Central memory CD8-positive, alpha-beta T cell (primary cell): ENCODE measurements at regions not wholly inside any gene's neighbourhood (a gene's known extent, or its start where the extent isn't known, plus 50 kb on each side); places are given as distances from the start of the nearest gene placed in this dataset.
A peak's percentile ranks its signal among the peaks of the same experiment; 100 is the strongest.
"Not testable (repeated sequence)": the region's sequence is repeated elsewhere in the genome, so short reads cannot be mapped to it uniquely, and the experiment has no call there.

Experiments
- ATAC-seq: fragments of 150-1000 bp; cut with Tn5 transposase; replicated peaks from 2 replicates; pipeline ENCODE4 v1.10.0; 2022; ENCODE audit warnings: mild to moderate bottlenecking, moderate FRiP score, moderate number of reproducible peaks; ENCODE audit not compliant: poor library complexity, severe bottlenecking; ENCODE audit errors: extremely low read depth
- DNase-seq, 2 donors: peaks; one replicate each; pipeline ENCODE4 v3.0.0; 2021; ENCODE audit warnings: low spot score in 2 of 2
- H3K27ac Mint-ChIP-seq: one replicate; pipeline ENCODE4 v1.8.0; 2022; ENCODE audit warnings: low read depth, mild to moderate bottlenecking, moderate library complexity, mixed read lengths
- H3K27me3 Mint-ChIP-seq: one replicate; pipeline ENCODE4 v1.8.0; 2022; ENCODE audit warnings: mixed read lengths
- H3K36me3 Mint-ChIP-seq: one replicate; pipeline ENCODE4 v1.8.0; 2022; ENCODE audit warnings: mild to moderate bottlenecking, moderate library complexity, mixed read lengths; ENCODE audit not compliant: insufficient read depth
- H3K4me1 Mint-ChIP-seq: one replicate; pipeline ENCODE4 v1.8.0; 2022; ENCODE audit warnings: mixed read lengths
- H3K4me3 Mint-ChIP-seq: one replicate; pipeline ENCODE4 v1.8.0; 2022; ENCODE audit warnings: mild to moderate bottlenecking, moderate library complexity, mixed read lengths
- H3K9me3 Mint-ChIP-seq: one replicate; pipeline ENCODE4 v1.8.0; 2022; ENCODE audit warnings: mixed read lengths

DNA sequence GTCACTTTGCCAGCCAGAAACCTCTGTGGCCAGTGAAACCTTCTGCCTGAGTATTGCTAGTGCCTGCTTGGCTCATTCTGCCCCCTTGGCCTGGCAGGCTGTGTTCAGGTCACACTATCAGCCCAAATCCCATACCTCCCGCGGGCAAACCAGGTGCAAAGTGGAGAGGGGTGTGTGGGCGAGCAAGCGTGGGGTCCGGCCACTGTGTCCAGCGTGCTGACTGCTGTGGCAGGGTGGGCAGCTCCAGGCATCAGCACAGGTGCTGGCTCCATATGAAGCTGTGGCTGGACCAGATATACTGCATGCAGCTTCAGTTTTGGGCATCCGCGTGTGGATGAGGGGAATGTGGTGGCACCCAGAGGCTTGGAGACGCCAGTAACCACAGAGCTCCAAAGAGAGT, 576.5 kb upstream of the EDIL3 start:
- DNase-seq (no peak), ATAC-seq (no peak)
- H3K4me1 Mint-ChIP-seq, result no peaks in the 10 kb centered on the region
- no peak overlapping the region for H3K4me3 Mint-ChIP-seq
- H3K27ac Mint-ChIP-seq, result no peak overlapping the region
- peaks cover 8% of the 10 kb centered on the region for H3K9me3 Mint-ChIP-seq
- no peaks in the 10 kb centered on the region for H3K36me3 Mint-ChIP-seq
- no peaks in the 10 kb centered on the region for H3K27me3 Mint-ChIP-seq

DNA sequence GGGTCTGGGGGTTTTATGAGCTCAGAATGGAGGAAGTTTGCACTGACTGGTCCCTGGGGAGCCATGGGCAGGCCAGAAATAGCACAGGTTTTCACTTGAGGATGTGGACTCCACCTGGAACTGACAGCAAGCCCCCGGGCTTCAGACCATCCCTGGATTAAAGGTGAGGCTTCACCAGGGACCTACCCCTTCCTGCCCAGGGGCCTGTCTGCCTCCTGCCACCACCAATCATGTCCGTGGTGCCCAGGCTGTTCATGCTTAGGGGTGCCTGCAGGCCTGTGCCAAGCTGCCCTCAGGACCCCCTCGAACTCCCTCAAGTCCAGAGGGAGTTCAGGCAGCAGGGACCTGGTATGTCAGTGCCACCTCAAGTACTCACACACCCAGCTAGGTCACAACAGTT, 577.2 kb upstream of the EDIL3 start:
- no peaks in the 10 kb centered on the region for H3K36me3 Mint-ChIP-seq
- no peak overlapping the region for H3K4me3 Mint-ChIP-seq
- peaks cover 11% of the 10 kb centered on the region for H3K9me3 Mint-ChIP-seq
- no peaks in the 10 kb centered on the region for H3K4me1 Mint-ChIP-seq
- DNase-seq (no peak), ATAC-seq (peak; percentile 18)
- no peak overlapping the region for H3K27ac Mint-ChIP-seq
- no peaks in the 10 kb centered on the region for H3K27me3 Mint-ChIP-seq

GRCh38 chr5:84983093-84983492, 598.4 kb upstream of the EDIL3 start:
- Mint-ChIP-seq H3K27ac (no peak overlapping the region), H3K27me3 (no peaks in the 10 kb centered on the region), H3K9me3 (peaks cover 6% of the 10 kb centered on the region), H3K36me3 (no peaks in the 10 kb centered on the region), H3K4me3 (no peak overlapping the region), H3K4me1 (no peaks in the 10 kb centered on the region)
- DNase-seq (no peak), ATAC-seq (no peak)

DNA sequence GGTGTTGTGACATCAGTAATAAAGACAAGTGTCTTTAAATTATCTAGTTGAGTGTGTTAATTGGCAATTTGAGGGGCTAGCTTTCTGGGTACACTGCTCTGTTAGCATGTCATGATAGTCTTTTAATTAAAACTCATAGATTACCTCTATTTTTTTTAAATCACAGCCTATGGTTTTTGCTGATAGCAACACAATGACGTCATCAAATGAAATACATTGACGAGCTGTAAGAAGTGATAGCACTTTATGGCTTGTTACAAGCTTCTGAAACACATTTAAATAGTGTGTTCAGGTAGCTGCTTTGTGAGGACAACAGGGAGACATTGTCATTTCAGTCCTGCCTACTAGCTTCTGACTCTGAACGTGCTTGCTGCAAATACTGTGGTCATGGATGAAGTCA, 600.5 kb upstream of the EDIL3 start:
- DNase-seq, result no peak
- no peaks in the 10 kb centered on the region for H3K36me3 Mint-ChIP-seq
- no peak for ATAC-seq
- H3K27me3 Mint-ChIP-seq, result no peaks in the 10 kb centered on the region
- H3K27ac Mint-ChIP-seq, result no peak overlapping the region
- H3K4me1 Mint-ChIP-seq, result no peaks in the 10 kb centered on the region
- peaks cover 16% of the 10 kb centered on the region for H3K9me3 Mint-ChIP-seq
- H3K4me3 Mint-ChIP-seq, result no peak overlapping the region

- no peak overlapping the region for H3K4me3 Mint-ChIP-seq
- peaks cover 11% of the 10 kb centered on the region for H3K9me3 Mint-ChIP-seq
- no peaks in the 10 kb centered on the region for H3K4me1 Mint-ChIP-seq
- no peaks in the 10 kb centered on the region for H3K27me3 Mint-ChIP-seq
- DNase-seq (no peak), ATAC-seq (no peak)
- no peaks in the 10 kb centered on the region for H3K36me3 Mint-ChIP-seq
- H3K27ac Mint-ChIP-seq, result no peak overlapping the region
Measured at GRCh38 chr5:84986688-84987087, 602.0 kb upstream of the EDIL3 start.

DNA sequence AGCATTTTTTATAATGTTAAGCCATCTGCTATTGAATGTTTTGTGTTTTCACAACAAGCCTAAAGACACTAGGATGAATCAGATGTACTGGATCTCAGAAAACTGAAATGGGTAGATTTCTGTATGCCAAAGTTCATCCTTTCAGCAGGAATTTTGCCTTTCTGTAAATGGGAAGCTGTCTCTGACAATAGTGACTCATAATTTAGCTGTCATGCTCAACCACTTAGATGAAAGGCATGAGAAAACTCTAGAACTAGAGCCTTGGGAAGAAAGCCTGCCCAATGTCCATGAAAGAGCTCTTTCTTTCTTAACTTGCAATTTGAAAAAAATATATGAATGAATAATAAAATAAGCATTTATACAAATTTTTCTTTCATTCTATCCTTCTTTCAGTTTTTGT, 616.0 kb upstream of the EDIL3 start:
- H3K9me3 Mint-ChIP-seq, result peaks cover 22% of the 10 kb centered on the region
- no peak for DNase-seq
- no peaks in the 10 kb centered on the region for H3K4me1 Mint-ChIP-seq
- no peaks in the 10 kb centered on the region for H3K27me3 Mint-ChIP-seq
- ATAC-seq, result no peak
- H3K36me3 Mint-ChIP-seq, result no peaks in the 10 kb centered on the region
- H3K27ac Mint-ChIP-seq, result no peak overlapping the region
- no peak overlapping the region for H3K4me3 Mint-ChIP-seq

- not testable (repeated sequence) for H3K27me3 Mint-ChIP-seq, ATAC-seq, H3K4me3 Mint-ChIP-seq, H3K36me3 Mint-ChIP-seq, DNase-seq, H3K27ac Mint-ChIP-seq, H3K4me1 Mint-ChIP-seq
- peaks cover 18% of the 10 kb centered on the region for H3K9me3 Mint-ChIP-seq
Measured at GRCh38 chr5:85002026-85002425, 617.3 kb upstream of the EDIL3 start.

- no peak overlapping the region for H3K27ac Mint-ChIP-seq
- no peaks in the 10 kb centered on the region for H3K27me3 Mint-ChIP-seq
- no peak overlapping the region for H3K4me3 Mint-ChIP-seq
- DNase-seq, result no peak
- H3K9me3 Mint-ChIP-seq, result peaks cover 9% of the 10 kb centered on the region
- H3K4me1 Mint-ChIP-seq, result no peaks in the 10 kb centered on the region
- no peak for ATAC-seq
- no peaks in the 10 kb centered on the region for H3K36me3 Mint-ChIP-seq
Measured at GRCh38 chr5:85010014-85010562, 625.4 kb upstream of the EDIL3 start.

- no peak overlapping the region for H3K4me3 Mint-ChIP-seq
- H3K36me3 Mint-ChIP-seq, result no peaks in the 10 kb centered on the region
- no peaks in the 10 kb centered on the region for H3K4me1 Mint-ChIP-seq
- ATAC-seq (no peak), DNase-seq (no peak)
- no peak overlapping the region for H3K27ac Mint-ChIP-seq
- peaks cover 20% of the 10 kb centered on the region for H3K9me3 Mint-ChIP-seq
- no peaks in the 10 kb centered on the region for H3K27me3 Mint-ChIP-seq
Measured at GRCh38 chr5:85017261-85017660, 632.6 kb upstream of the EDIL3 start.

DNA sequence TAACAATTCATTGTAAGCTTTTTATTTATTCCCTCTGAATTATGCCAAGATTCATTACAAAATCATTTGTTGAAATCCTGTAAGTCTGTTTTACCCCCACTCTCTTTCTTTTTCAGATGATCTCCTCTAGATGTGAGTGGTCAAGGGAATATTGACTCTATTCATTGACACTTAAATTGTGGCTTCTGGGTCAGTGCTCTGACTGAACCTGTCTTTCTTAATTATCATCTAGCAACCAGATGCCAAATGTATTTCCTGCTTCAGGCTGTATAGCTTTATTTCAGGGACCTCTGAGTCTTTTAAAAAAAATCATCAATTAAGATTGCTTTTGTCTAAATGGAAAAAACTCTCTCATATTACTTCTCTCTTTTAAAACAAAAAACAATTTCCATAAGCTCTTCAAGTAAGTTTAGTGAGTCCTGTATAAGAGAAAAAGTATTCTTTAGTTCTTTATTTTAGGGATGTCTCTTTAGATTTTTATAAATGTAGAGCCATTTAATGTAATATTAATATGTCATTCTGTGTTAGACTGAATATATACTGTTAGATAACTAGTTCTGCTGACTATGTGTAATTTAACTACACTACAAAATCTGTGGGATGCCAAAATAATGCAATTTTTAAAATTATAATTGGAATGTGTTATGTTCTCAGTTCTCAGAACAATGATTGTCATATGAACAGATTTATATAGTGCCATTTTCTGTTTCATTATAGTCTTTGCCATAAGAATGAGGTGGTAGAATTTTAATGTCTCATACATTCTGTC, 645.8 kb upstream of the EDIL3 start:
- H3K4me1 Mint-ChIP-seq, result no peaks in the 10 kb centered on the region
- H3K27ac Mint-ChIP-seq, result no peak overlapping the region
- no peaks in the 10 kb centered on the region for H3K36me3 Mint-ChIP-seq
- ATAC-seq (no peak), DNase-seq (no peak)
- no peak overlapping the region for H3K4me3 Mint-ChIP-seq
- peaks cover 16% of the 10 kb centered on the region for H3K9me3 Mint-ChIP-seq
- H3K27me3 Mint-ChIP-seq, result no peaks in the 10 kb centered on the region

- Mint-ChIP-seq H3K36me3 (no peaks in the 10 kb centered on the region), H3K27me3 (no peaks in the 10 kb centered on the region), H3K9me3 (peaks cover 6% of the 10 kb centered on the region), H3K4me1 (no peaks in the 10 kb centered on the region), H3K27ac (no peak overlapping the region), H3K4me3 (no peak overlapping the region)
- ATAC-seq, result no peak
- DNase-seq, result no peak
Measured at GRCh38 chr5:85049020-85049419, 664.3 kb upstream of the EDIL3 start.

DNA sequence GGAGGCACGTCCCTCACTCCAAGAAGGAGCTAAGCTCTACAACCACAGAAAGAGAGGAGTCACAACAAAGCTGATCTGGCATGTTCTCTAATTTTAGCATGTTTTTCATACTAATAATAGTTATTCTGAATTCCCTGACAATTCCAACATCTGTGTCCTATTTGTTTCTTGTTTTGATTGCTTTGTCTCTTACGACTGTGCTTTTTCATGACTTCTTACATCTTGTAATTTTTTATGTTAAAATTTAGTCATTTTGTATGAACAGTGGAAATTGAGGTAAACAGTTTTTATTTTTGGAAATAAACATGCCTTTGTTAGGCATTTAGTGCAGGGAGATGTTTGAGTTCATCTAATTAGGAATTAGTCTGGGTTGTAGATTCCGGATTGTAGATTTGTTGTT, 668.1 kb upstream of the EDIL3 start:
- no peak overlapping the region for H3K4me3 Mint-ChIP-seq
- H3K4me1 Mint-ChIP-seq, result no peaks in the 10 kb centered on the region
- H3K9me3 Mint-ChIP-seq, result peaks cover 12% of the 10 kb centered on the region
- H3K27ac Mint-ChIP-seq, result no peak overlapping the region
- no peak for DNase-seq
- H3K27me3 Mint-ChIP-seq, result no peaks in the 10 kb centered on the region
- ATAC-seq, result no peak
- H3K36me3 Mint-ChIP-seq, result no peaks in the 10 kb centered on the region
